Limb (tissue), 2 donors: ENCODE measurements at regions not wholly inside any gene's neighbourhood (a gene's known extent, or its start where the extent isn't known, plus 50 kb on each side); places are given as distances from the start of the nearest gene placed in this dataset.
"Not testable (repeated sequence)": the region's sequence is repeated elsewhere in the genome, so short reads cannot be mapped to it uniquely, and the experiment has no call there.

ENCODE experiments used
- DNase-seq, 2 donors: peaks; one replicate each; pipeline ENCODE4 v3.0.0-alpha.2; 2016; ENCODE audit errors: extremely low spot score in 2 of 2

- no peak for DNase-seq
Measured at GRCh38 chr1:102178480-102178879, 181.8 kb upstream of the OLFM3 start.

- no peak for DNase-seq
Measured at GRCh38 chr1:102174259-102174863, 177.6 kb upstream of the OLFM3 start.

- DNase-seq: no peak
Measured at GRCh38 chr1:102172200-102172599, 175.5 kb upstream of the OLFM3 start.

- no peak for DNase-seq
Measured at GRCh38 chr1:102163799-102164198, 167.1 kb upstream of the OLFM3 start.

GRCh38 chr1:102151242-102151641, 154.5 kb upstream of the OLFM3 start:
- DNase-seq: no peak

- DNase-seq: no peak
Measured at GRCh38 chr1:102120910-102121309, 124.2 kb upstream of the OLFM3 start.

- no peak for DNase-seq
Measured at GRCh38 chr1:102118150-102118549, 121.4 kb upstream of the OLFM3 start.

- no peak for DNase-seq
Measured at GRCh38 chr1:102110586-102110985, 113.9 kb upstream of the OLFM3 start.

- not testable (repeated sequence) for DNase-seq
Measured at GRCh38 chr1:102109493-102109892, 112.8 kb upstream of the OLFM3 start.

GRCh38 chr1:102107441-102107840, 110.7 kb upstream of the OLFM3 start:
- no peak for DNase-seq

GRCh38 chr1:102105931-102106550, 109.3 kb upstream of the OLFM3 start:
- no peak for DNase-seq

GRCh38 chr1:102103646-102104045, 106.9 kb upstream of the OLFM3 start:
- no peak for DNase-seq

GRCh38 chr1:102102276-102102780, 105.6 kb upstream of the OLFM3 start:
- no peak for DNase-seq

GRCh38 chr1:102100666-102101065, 103.9 kb upstream of the OLFM3 start:
- DNase-seq: no peak

GRCh38 chr1:102099916-102100315, 103.2 kb upstream of the OLFM3 start:
- DNase-seq: no peak

GRCh38 chr1:102098536-102098935, 101.8 kb upstream of the OLFM3 start:
- no peak for DNase-seq

GRCh38 chr1:102098081-102098480, 101.4 kb upstream of the OLFM3 start:
- DNase-seq: no peak

GRCh38 chr1:102097451-102097850, 100.7 kb upstream of the OLFM3 start:
- no peak for DNase-seq

- no peak for DNase-seq
Measured at GRCh38 chr1:102096162-102096561, 99.4 kb upstream of the OLFM3 start.

GRCh38 chr1:102089791-102090190, 93.1 kb upstream of the OLFM3 start:
- DNase-seq: no peak

- DNase-seq: no peak
Measured at GRCh38 chr1:102085896-102086295, 89.2 kb upstream of the OLFM3 start.

GRCh38 chr1:102084771-102085535, 88.2 kb upstream of the OLFM3 start:
- DNase-seq: no peak

- no peak for DNase-seq
Measured at GRCh38 chr1:102083192-102083591, 86.5 kb upstream of the OLFM3 start.
